GM23338 (cell line): ENCODE measurements at regions not wholly inside any gene's neighbourhood (a gene's known extent, or its start where the extent isn't known, plus 50 kb on each side); places are given as distances from the start of the nearest gene placed in this dataset.

Source experiments
- ATAC-seq: fragments of 200-7000 bp; cut with Tn5 transposase; 3 replicates; pipeline ENCODE4 v1.9.1; 2020
- DNase-seq: peaks from one replicate; pipeline ENCODE4 v3.0.0-alpha.2; 2015; ENCODE audit warnings: low spot score
- H2AFZ ChIP-seq: fragments of 200-600 bp; sonication (generic); 2 replicates; pipeline ENCODE4 v1.8.0; 2016; ENCODE audit warnings: antibody characterized with exemption, mild to moderate bottlenecking, moderate library complexity
- H3F3A ChIP-seq: fragments of 200-600 bp; sonication (generic); replicated peaks from 2 replicates; pipeline ENCODE4 v1.8.0; 2017; ENCODE audit warnings: antibody characterized with exemption, mixed run types, low read depth
- H3K27ac ChIP-seq: fragments of 200-600 bp; sonication (generic); 2 replicates; pipeline ENCODE4 v1.6.1; 2016; ENCODE audit warnings: low read depth
- H3K27me3 ChIP-seq: fragments of 200-600 bp; sonication (generic); 2 replicates; pipeline ENCODE4 v1.8.0; 2016; ENCODE audit warnings: mild to moderate bottlenecking, mixed run types, moderate library complexity; ENCODE audit not compliant: insufficient read depth
- H3K36me3 ChIP-seq: fragments of 200-600 bp; sonication (generic); 2 replicates; pipeline ENCODE4 v1.8.0; 2016; ENCODE audit warnings: mild to moderate bottlenecking; ENCODE audit not compliant: insufficient read depth
- H3K4me1 ChIP-seq: fragments of 200-600 bp; sonication (generic); 2 replicates; pipeline ENCODE4 v1.8.0; 2016; ENCODE audit warnings: mild to moderate bottlenecking, moderate library complexity; ENCODE audit not compliant: insufficient read depth
- H3K4me2 ChIP-seq: fragments of 200-600 bp; sonication (generic); 2 replicates; pipeline ENCODE4 v1.7.1; 2017; ENCODE audit warnings: mixed run types
- H3K4me3 ChIP-seq: fragments of 200-600 bp; sonication (generic); 2 replicates; pipeline ENCODE4 v1.6.1; 2016; ENCODE audit warnings: mixed run types
- H3K79me2 ChIP-seq: fragments of 200-600 bp; sonication (generic); replicated peaks from 2 replicates; pipeline ENCODE4 v1.8.0; 2017; ENCODE audit warnings: mild to moderate bottlenecking; ENCODE audit not compliant: insufficient read depth
- H3K9me2 ChIP-seq: fragments of 200-600 bp; sonication (generic); 2 replicates; pipeline ENCODE4 v1.8.0; 2017; ENCODE audit not compliant: insufficient read depth
- H4K20me1 ChIP-seq: fragments of 200-600 bp; sonication (generic); replicated peaks from 2 replicates; pipeline ENCODE4 v1.8.0; 2017; ENCODE audit warnings: mild to moderate bottlenecking; ENCODE audit not compliant: insufficient read depth
- H3K27ac Mint-ChIP-seq: 2 replicates; pipeline ENCODE4 v1.8.0; 2020; ENCODE audit warnings: inconsistent platforms, mild to moderate bottlenecking, moderate library complexity, mixed read lengths
- H3K27me3 Mint-ChIP-seq: 3 replicates; pipeline ENCODE4 v1.8.0; 2022; ENCODE audit warnings: low read depth, mild to moderate bottlenecking, moderate library complexity, mixed read lengths, inconsistent platforms; ENCODE audit not compliant: insufficient read depth, poor library complexity
- H3K36me3 Mint-ChIP-seq: 3 replicates; pipeline ENCODE4 v1.8.0; 2021; ENCODE audit warnings: low read depth, mild to moderate bottlenecking, inconsistent platforms, moderate library complexity, mixed read lengths
- H3K4me1 Mint-ChIP-seq: 3 replicates; pipeline ENCODE4 v1.8.0; 2020; ENCODE audit warnings: mild to moderate bottlenecking, inconsistent platforms, mixed read lengths
- H3K4me3 Mint-ChIP-seq: 3 replicates; pipeline ENCODE4 v1.8.0; 2021; ENCODE audit warnings: moderate library complexity, mild to moderate bottlenecking, inconsistent platforms, mixed read lengths
- H3K9me3 Mint-ChIP-seq: 3 replicates; pipeline ENCODE4 v1.8.0; 2020; ENCODE audit warnings: moderate library complexity, mild to moderate bottlenecking, inconsistent platforms, mixed read lengths
- CREB1 ChIP-seq: fragments of 250-450 bp; sonication (Bioruptor Pico); IDR thresholded peaks from 2 replicates; pipeline ENCODE4 v1.5.0; 2020; ENCODE audit warnings: low read depth, mild to moderate bottlenecking, moderate library complexity
- CTCF ChIP-seq, 2 experiments: fragments of 200-600 bp in 1 of 2; sonication (generic) in 1 of 2; conservative IDR thresholded peaks; 2 replicates each; pipeline versions ENCODE4 v1.5.1 to v1.6.1; 2016 to 2017; ENCODE audit warnings: antibody characterized with exemption in 2 of 2, low read depth in 2 of 2, mild to moderate bottlenecking in 2 of 2, moderate library complexity in 1 of 2
- ETS1 ChIP-seq: IDR thresholded peaks from 2 replicates; pipeline ENCODE4 v1.6.1; 2016; ENCODE audit warnings: antibody characterized with exemption
- EZH2 ChIP-seq: fragments of 200-600 bp; sonication (generic); IDR thresholded peaks from one replicate; pipeline ENCODE4 v1.8.0; 2017; ENCODE audit warnings: antibody characterized with exemption, mild to moderate bottlenecking, low read depth; ENCODE audit not compliant: unreplicated experiment
- EZH2phosphoT487 ChIP-seq: fragments of 200-600 bp; sonication (generic); IDR thresholded peaks from one replicate; pipeline ENCODE4 v1.8.1; 2018; ENCODE audit warnings: antibody characterized with exemption; ENCODE audit not compliant: unreplicated experiment
- JUNB ChIP-seq: IDR thresholded peaks from one replicate; pipeline ENCODE4 v1.6.1; 2016; ENCODE audit warnings: antibody characterized with exemption; ENCODE audit not compliant: unreplicated experiment
- NANOG ChIP-seq: IDR thresholded peaks from 2 replicates; pipeline ENCODE4 v1.6.1; 2016; ENCODE audit warnings: antibody characterized with exemption, borderline replicate concordance
- POLR2AphosphoS5 ChIP-seq: IDR thresholded peaks from 2 replicates; pipeline ENCODE4 v1.6.1; 2016; ENCODE audit warnings: antibody characterized with exemption, low read depth
- REST ChIP-seq: IDR thresholded peaks from one replicate; pipeline ENCODE4 v1.6.1; 2018; ENCODE audit warnings: antibody characterized with exemption; ENCODE audit not compliant: unreplicated experiment
- STAT1 ChIP-seq: IDR thresholded peaks from one replicate; pipeline ENCODE4 v1.6.1; 2016; ENCODE audit warnings: antibody characterized with exemption; ENCODE audit not compliant: unreplicated experiment
- ZNF114 ChIP-seq: fragments of 250-450 bp; sonication (Bioruptor Pico); IDR thresholded peaks from 2 replicates; pipeline ENCODE4 v1.5.0; 2020; ENCODE audit warnings: mild to moderate bottlenecking, moderate library complexity
- ZNF331 ChIP-seq: fragments of 250-450 bp; sonication (Bioruptor Pico); IDR thresholded peaks from 2 replicates; pipeline ENCODE4 v1.5.0; 2020; ENCODE audit warnings: low read depth, mild to moderate bottlenecking, moderate library complexity

GRCh38 chr17:15007147-15007553, 258.0 kb downstream of the PMP22 start:
- no peak overlapping the region for H3K27ac Mint-ChIP-seq
- Histone ChIP-seq H3K4me1 (no peaks in the 10 kb centered on the region; the same call in 1 of the 2 replicates), H3K27me3 (no peaks in the 10 kb centered on the region), H2AFZ (no peak overlapping the region), H3K4me3 (no peak overlapping the region), H3K4me2 (no peak overlapping the region), H4K20me1 (no peaks in the 10 kb centered on the region), H3K36me3 (no peaks in the 10 kb centered on the region), H3K27ac (no peak overlapping the region), H3F3A (no peaks in the 10 kb centered on the region), H3K9me2 (0 out of 2 replicates have a peak, but pooled peaks cover 4% of the 10 kb centered on the region), H3K79me2 (no peaks in the 10 kb centered on the region)
- no peak for ATAC-seq
- peaks cover 9% of the 10 kb centered on the region; the same call in 2 of the 3 replicates for H3K4me1 Mint-ChIP-seq
- no peaks in the 10 kb centered on the region for H3K9me3 Mint-ChIP-seq
- H3K36me3 Mint-ChIP-seq = no peaks in the 10 kb centered on the region
- no peak overlapping the region for H3K4me3 Mint-ChIP-seq
- DNase-seq = no peak
- H3K27me3 Mint-ChIP-seq = no peaks in the 10 kb centered on the region
- TF ChIP-seq STAT1 (no peak), ETS1 (no peak), JUNB (no peak)

- no peaks in the 10 kb centered on the region for H3K36me3 Mint-ChIP-seq
- no peak for ATAC-seq
- no peaks in the 10 kb centered on the region for H3F3A ChIP-seq
- TF ChIP-seq REST (no peak), CREB1 (CRISPR knock-in tag) (no peak), CTCF (conservative IDR thresholded peaks at IDR 0.05; ENCODE audit: low read depth in 2 of 2) (no peak), ETS1 (no peak), POLR2AphosphoS5 (no peak), ZNF331 (CRISPR knock-in tag) (no peak), STAT1 (no peak), ZNF114 (CRISPR knock-in tag) (no peak), EZH2 (no peak), EZH2phosphoT487 (no peak), NANOG (no peak)
Observed at GRCh38 chr17:15006421-15007128, 258.6 kb downstream of the PMP22 start.

More at GRCh38 chr17:15006421-15007128, 258.6 kb downstream of the PMP22 start:
- Histone ChIP-seq H3K4me2 (no peak overlapping the region), H3K27ac (no peak overlapping the region), H3K79me2 (no peaks in the 10 kb centered on the region), H3K27me3 (no peaks in the 10 kb centered on the region), H3K4me1 (no peaks in the 10 kb centered on the region; the same call in 1 of the 2 replicates), H3K4me3 (no peak overlapping the region), H4K20me1 (no peaks in the 10 kb centered on the region), H3K9me2 (0 out of 2 replicates have a peak, but pooled peaks cover 4% of the 10 kb centered on the region), H2AFZ (no peak overlapping the region), H3K36me3 (no peaks in the 10 kb centered on the region)
- Mint-ChIP-seq H3K27ac (no peak overlapping the region), H3K4me3 (no peak overlapping the region), H3K4me1 (peaks cover 9% of the 10 kb centered on the region; the same call in 2 of the 3 replicates), H3K27me3 (no peaks in the 10 kb centered on the region), H3K9me3 (no peaks in the 10 kb centered on the region; the same call in 2 of the 3 replicates)
- DNase-seq = no peak
